Vagina (tissue), 2 donors: ENCODE measurements at regions not wholly inside any gene's neighbourhood (a gene's known extent, or its start where the extent isn't known, plus 50 kb on each side); places are given as distances from the start of the nearest gene placed in this dataset.

Experiments used
- POLR2A ChIP-seq, 2 donors: fragments of 450-650 bp; IDR thresholded peaks; one replicate each; pipeline ENCODE4 v1.6.1; 2017; ENCODE audit warnings: antibody characterized with exemption in 2 of 2, mild to moderate bottlenecking in 2 of 2, moderate library complexity in 2 of 2
- TF ChIP-seq, protein P1 (sequence below), 3 experiments: fragments of 450-650 bp in 2 of 3; fragments of 200-600 bp in 1 of 3; sonication (generic) in 1 of 3; IDR thresholded peaks; one replicate each; pipeline ENCODE4 v1.5.1; 2017 to 2019; ENCODE audit warnings: antibody characterized with exemption in 3 of 3, mild to moderate bottlenecking in 2 of 3, moderate library complexity in 2 of 3

DNA sequence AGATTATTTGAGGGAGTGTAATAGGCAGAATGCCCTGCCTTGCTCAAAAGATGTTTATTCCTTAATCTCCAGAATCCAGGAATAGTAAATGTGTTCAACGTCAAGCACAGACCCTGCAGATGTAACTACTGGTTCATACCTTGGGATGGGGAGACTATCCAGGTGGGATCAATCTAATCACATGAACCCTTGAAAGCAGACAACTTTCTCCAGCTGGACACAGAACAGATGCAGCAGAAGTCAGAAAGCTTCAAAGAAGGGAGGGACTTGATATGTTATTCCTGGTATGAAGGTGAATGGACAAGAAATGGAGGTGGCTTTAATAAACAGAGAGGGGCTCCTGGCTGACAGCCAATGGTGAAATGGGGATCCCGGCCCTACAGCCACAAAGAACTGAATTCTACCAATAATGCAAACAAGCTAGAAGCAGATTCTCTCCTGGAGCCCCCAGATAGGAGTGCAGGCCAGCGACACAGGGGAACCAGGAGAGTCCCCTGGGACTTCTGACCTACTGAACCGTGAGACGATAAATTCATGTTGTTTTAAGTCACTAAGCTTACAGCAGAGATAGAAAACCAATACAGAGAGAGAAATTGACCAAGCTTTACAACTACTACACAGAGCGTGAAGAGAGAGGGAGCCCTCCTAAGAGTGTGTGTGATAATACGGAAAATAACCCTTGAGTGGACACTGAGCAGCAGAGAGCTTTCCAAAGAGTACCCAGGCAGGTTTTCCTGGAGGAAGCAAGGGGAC lies 133.5 kb upstream of the TMEM132C start:
- TF ChIP-seq, protein P1, sequence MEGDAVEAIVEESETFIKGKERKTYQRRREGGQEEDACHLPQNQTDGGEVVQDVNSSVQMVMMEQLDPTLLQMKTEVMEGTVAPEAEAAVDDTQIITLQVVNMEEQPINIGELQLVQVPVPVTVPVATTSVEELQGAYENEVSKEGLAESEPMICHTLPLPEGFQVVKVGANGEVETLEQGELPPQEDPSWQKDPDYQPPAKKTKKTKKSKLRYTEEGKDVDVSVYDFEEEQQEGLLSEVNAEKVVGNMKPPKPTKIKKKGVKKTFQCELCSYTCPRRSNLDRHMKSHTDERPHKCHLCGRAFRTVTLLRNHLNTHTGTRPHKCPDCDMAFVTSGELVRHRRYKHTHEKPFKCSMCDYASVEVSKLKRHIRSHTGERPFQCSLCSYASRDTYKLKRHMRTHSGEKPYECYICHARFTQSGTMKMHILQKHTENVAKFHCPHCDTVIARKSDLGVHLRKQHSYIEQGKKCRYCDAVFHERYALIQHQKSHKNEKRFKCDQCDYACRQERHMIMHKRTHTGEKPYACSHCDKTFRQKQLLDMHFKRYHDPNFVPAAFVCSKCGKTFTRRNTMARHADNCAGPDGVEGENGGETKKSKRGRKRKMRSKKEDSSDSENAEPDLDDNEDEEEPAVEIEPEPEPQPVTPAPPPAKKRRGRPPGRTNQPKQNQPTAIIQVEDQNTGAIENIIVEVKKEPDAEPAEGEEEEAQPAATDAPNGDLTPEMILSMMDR (IDR thresholded peaks at IDR 0.05) = no peak
- no peak for TF ChIP-seq POLR2A (IDR thresholded peaks at IDR 0.05)
